ENCODE measurements at regions not wholly inside any gene's neighbourhood (a gene's known extent, or its start where the extent isn't known, plus 50 kb on each side); places are given as distances from the start of the nearest gene placed in this dataset.

- TF ChIP-seq ZBTB21 (CRISPR knock-in tag; IDR thresholded peaks at IDR 0.05) (no peak), PBX2 (CRISPR knock-in tag; IDR thresholded peaks at IDR 0.05) (no peak), HDAC2 (CRISPR knock-in tag; IDR thresholded peaks at IDR 0.05) (no peak), PAWR (CRISPR knock-in tag; IDR thresholded peaks at IDR 0.05; ENCODE audit: borderline replicate concordance) (no peak), GTF2F1 (IDR thresholded peaks at IDR 0.05; ENCODE audit: low read length) (no peak), ZNF569 (CRISPR knock-in tag; IDR thresholded peaks at IDR 0.05; ENCODE audit: borderline replicate concordance) (no peak)
- TF ChIP-seq, protein P1, sequence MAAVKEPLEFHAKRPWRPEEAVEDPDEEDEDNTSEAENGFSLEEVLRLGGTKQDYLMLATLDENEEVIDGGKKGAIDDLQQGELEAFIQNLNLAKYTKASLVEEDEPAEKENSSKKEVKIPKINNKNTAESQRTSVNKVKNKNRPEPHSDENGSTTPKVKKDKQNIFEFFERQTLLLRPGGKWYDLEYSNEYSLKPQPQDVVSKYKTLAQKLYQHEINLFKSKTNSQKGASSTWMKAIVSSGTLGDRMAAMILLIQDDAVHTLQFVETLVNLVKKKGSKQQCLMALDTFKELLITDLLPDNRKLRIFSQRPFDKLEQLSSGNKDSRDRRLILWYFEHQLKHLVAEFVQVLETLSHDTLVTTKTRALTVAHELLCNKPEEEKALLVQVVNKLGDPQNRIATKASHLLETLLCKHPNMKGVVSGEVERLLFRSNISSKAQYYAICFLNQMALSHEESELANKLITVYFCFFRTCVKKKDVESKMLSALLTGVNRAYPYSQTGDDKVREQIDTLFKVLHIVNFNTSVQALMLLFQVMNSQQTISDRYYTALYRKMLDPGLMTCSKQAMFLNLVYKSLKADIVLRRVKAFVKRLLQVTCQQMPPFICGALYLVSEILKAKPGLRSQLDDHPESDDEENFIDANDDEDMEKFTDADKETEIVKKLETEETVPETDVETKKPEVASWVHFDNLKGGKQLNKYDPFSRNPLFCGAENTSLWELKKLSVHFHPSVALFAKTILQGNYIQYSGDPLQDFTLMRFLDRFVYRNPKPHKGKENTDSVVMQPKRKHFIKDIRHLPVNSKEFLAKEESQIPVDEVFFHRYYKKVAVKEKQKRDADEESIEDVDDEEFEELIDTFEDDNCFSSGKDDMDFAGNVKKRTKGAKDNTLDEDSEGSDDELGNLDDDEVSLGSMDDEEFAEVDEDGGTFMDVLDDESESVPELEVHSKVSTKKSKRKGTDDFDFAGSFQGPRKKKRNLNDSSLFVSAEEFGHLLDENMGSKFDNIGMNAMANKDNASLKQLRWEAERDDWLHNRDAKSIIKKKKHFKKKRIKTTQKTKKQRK (IDR thresholded peaks at IDR 0.05; ENCODE audit: low read length) = no peak
- TF ChIP-seq, protein P2, sequence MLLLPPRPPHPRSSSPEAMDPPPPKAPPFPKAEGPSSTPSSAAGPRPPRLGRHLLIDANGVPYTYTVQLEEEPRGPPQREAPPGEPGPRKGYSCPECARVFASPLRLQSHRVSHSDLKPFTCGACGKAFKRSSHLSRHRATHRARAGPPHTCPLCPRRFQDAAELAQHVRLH (CRISPR knock-in tag; IDR thresholded peaks at IDR 0.05; ENCODE audit: borderline replicate concordance, low read depth) = no peak
- TF ChIP-seq, protein P3, sequence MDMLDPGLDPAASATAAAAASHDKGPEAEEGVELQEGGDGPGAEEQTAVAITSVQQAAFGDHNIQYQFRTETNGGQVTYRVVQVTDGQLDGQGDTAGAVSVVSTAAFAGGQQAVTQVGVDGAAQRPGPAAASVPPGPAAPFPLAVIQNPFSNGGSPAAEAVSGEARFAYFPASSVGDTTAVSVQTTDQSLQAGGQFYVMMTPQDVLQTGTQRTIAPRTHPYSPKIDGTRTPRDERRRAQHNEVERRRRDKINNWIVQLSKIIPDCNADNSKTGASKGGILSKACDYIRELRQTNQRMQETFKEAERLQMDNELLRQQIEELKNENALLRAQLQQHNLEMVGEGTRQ (IDR thresholded peaks at IDR 0.05; ENCODE audit: low read depth, low read length) = no peak
- TF ChIP-seq, protein P3 (CRISPR knock-in tag; IDR thresholded peaks at IDR 0.05; ENCODE audit: borderline replicate concordance) = no peak
Observed at GRCh38 chr5:157976429-157976828, 117.5 kb upstream of the CLINT1 start.
